Ecto neural progenitor cell (in vitro differentiated cells): ENCODE measurements at regions not wholly inside any gene's neighbourhood (a gene's known extent, or its start where the extent isn't known, plus 50 kb on each side); places are given as distances from the start of the nearest gene placed in this dataset.
"Not testable (repeated sequence)": the region's sequence is repeated elsewhere in the genome, so short reads cannot be mapped to it uniquely, and the experiment has no call there.

Source experiments
- DNase-seq: peaks from one replicate; pipeline ENCODE4 v3.0.0-alpha.2; 2018; ENCODE audit warnings: low spot score

GRCh38 chr20:47983642-47984041 is 198.4 kb upstream of the SULF2 start:
- DNase-seq = not testable (repeated sequence)

GRCh38 chr20:47982574-47983360 is 197.5 kb upstream of the SULF2 start:
- no peak for DNase-seq

- DNase-seq = no peak
Measured at GRCh38 chr20:47981222-47981621, 195.9 kb upstream of the SULF2 start.

GRCh38 chr20:47980336-47981177 is 195.3 kb upstream of the SULF2 start:
- no peak for DNase-seq

GRCh38 chr20:47979361-47980095 is 194.2 kb upstream of the SULF2 start:
- DNase-seq = not testable (repeated sequence)

- not testable (repeated sequence) for DNase-seq
Measured at GRCh38 chr20:47978428-47979120, 193.3 kb upstream of the SULF2 start.

GRCh38 chr20:47977789-47978252 is 192.5 kb upstream of the SULF2 start:
- DNase-seq = not testable (repeated sequence)

- not testable (repeated sequence) for DNase-seq
Measured at GRCh38 chr20:47977017-47977788, 191.9 kb upstream of the SULF2 start.

GRCh38 chr20:47974234-47974878 is 189.1 kb upstream of the SULF2 start:
- no peak for DNase-seq

- peak; percentile 76 for DNase-seq
Measured at GRCh38 chr20:47973519-47974233, 188.4 kb upstream of the SULF2 start.

GRCh38 chr20:47972916-47973309 is 187.6 kb upstream of the SULF2 start:
- DNase-seq = no peak

- peak; percentile 65 for DNase-seq
Measured at GRCh38 chr20:47972297-47972915, 187.1 kb upstream of the SULF2 start.

- no peak for DNase-seq
Measured at GRCh38 chr20:47971058-47971791, 185.9 kb upstream of the SULF2 start.

- DNase-seq = no peak
Measured at GRCh38 chr20:47970282-47970903, 185.1 kb upstream of the SULF2 start.

GRCh38 chr20:47969426-47969825 is 184.1 kb upstream of the SULF2 start:
- no peak for DNase-seq

GRCh38 chr20:47968541-47969310 is 183.4 kb upstream of the SULF2 start:
- no peak for DNase-seq

- DNase-seq = no peak
Measured at GRCh38 chr20:47964149-47964548, 178.9 kb upstream of the SULF2 start.
